Ishikawa (cell line): ENCODE measurements at regions not wholly inside any gene's neighbourhood (a gene's known extent, or its start where the extent isn't known, plus 50 kb on each side); places are given as distances from the start of the nearest gene placed in this dataset.

Source experiments
- EP300 ChIP-seq: IDR thresholded peaks from 2 replicates; pipeline ENCODE4 v1.6.1; 2012; ENCODE audit warnings: borderline replicate concordance
- REST ChIP-seq: IDR thresholded peaks from 2 replicates; pipeline ENCODE4 v1.6.1; 2012; ENCODE audit warnings: low read depth, mild to moderate bottlenecking

- TF ChIP-seq REST (no peak), EP300 (no peak)
Observed at GRCh38 chr14:85766295-85766694, 236.4 kb downstream of the FLRT2 start.
